GM19043 (cell line): ENCODE measurements at regions not wholly inside any gene's neighbourhood (a gene's known extent, or its start where the extent isn't known, plus 50 kb on each side); places are given as distances from the start of the nearest gene placed in this dataset.
"Not testable (repeated sequence)": the region's sequence is repeated elsewhere in the genome, so short reads cannot be mapped to it uniquely, and the experiment has no call there.

Experiments
- ATAC-seq: cut with Tn5 transposase; IDR thresholded peaks from one replicate; pipeline ENCODE4 v1.9.1; 2021; ENCODE audit warnings: low read depth; ENCODE audit not compliant: unreplicated experiment

DNA sequence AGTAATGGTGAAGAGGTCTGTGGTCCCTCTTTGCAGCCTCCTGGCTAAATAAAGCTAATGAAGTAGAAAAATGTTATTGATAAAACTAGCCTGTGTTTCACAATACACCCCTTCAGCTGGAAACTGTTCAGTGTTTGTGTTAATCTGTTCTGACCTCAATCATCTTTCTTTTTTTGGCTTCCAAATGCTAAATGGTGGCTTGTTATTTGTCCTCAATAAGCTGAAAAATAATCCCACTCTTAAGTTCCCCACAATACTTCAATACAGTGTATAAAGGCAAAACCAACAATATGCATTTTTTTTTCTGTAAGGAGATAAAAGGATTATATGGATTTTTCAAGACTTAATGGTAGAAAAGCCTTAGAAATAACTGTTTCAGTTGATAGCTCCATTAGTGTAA lies 560.5 kb downstream of the TUSC1 start:
- no peak for ATAC-seq

- ATAC-seq, result not testable (repeated sequence)
These were observed 556.5 kb upstream of the IZUMO3 start for GRCh38 chr9:25102204-25102603.

- no peak for ATAC-seq
These were observed 548.8 kb upstream of the IZUMO3 start for GRCh38 chr9:25094518-25094917.

- ATAC-seq, result no peak
These were observed 532.5 kb upstream of the IZUMO3 start for GRCh38 chr9:25078202-25078601.

DNA sequence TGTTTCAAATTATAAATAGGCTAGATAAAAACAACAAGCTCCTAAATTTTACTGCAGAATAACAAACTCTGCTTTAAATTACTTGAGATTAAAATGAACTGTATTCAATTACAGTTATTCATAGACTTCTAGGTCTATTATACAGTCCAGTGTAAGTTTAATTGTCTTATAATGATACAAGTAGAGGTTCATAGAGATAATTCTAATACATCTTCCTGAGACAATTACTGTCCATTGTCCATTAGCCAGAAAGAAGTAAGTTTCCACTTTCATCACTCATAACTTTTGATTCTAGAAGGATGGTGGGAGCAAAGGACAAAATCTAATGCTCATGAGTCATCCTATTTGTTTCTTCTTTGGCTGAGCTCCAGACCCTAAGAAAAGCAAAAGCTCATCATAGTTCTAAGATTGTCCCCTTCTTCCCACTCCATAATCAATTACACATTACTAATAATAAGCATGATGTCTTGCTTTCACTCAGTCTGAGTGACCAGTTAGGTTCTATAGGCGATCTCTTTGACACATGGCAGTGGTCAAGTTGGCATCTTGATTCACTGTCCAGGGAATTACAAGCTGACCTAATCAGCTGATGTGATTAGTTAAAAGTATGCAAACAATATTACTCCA lies 502.5 kb upstream of the IZUMO3 start:
- no peak for ATAC-seq

- ATAC-seq, result not testable (repeated sequence)
These were observed 499.8 kb upstream of the IZUMO3 start for GRCh38 chr9:25045469-25045868.

GRCh38 chr9:25029743-25030142 lies 484.0 kb upstream of the IZUMO3 start:
- ATAC-seq, result no peak

GRCh38 chr9:25025686-25026085 lies 480.0 kb upstream of the IZUMO3 start:
- ATAC-seq, result no peak

DNA sequence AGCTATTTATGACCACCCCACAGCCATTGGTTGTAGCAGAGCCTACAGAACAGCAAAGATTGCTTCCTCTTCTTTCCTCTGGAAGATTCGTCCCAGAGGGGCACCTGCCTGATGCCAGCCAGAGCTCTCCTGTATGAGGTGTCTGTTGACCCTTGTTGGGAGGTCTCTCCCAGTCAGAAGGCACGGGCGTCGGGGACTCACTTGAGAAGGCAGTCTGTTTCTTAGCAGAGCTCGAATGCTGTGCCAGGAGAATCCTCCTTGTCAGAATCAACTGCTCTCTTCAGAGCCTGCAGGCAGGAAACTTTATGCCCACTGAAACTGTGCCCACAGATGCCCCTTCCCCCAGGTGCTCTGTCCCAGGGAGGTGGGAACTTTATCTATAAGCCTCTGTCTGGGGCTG lies 479.5 kb upstream of the IZUMO3 start:
- no peak for ATAC-seq

GRCh38 chr9:25017779-25018178 lies 472.1 kb upstream of the IZUMO3 start:
- no peak for ATAC-seq

DNA sequence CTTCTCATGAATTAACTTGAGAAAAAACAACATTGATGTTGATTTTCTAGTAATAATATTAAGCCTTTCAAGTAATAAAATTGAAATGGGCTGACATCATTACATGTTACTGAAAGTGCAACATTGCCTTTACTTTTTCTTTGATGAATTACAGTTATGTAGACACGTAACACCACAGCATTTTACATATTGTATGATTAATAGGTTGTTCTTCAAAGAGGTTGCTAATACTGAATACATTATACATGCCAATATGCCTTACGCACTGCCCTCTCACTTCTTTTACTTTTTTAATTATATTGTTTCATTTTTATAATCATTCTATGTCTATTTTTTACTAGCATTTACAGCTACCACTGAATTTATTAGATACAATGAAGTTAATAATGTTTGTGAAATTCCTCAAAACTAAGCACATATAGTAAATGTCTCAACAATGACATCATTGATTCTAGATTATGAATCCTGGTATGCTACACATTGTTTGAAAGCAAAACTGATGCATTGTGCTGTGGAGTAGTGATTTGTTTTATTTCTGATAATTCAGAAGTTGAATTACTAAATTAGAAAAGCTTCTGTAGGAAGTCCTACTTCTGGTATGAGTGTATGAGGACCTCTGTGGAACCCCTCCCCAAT lies 464.4 kb upstream of the IZUMO3 start:
- ATAC-seq, result no peak

DNA sequence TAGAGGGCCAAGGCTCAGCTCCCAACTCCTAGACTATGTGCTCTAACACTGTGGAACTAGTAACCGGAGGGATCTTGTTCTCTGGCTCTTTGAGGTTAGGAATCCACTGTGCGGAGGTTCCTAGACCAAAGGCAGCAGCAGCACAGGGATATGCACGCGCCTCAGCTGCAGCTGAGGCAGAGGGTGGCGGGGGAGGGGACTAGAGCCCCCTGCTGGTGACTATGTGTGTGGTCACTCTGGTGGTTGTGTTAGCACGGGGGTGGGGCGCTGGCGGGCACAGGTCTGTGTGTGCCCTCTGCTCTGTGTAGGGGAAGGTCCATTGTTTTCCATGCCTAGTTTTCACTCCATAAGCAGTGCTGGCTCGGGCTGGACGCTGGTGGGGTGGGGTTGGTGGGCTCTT lies 458.0 kb upstream of the IZUMO3 start:
- ATAC-seq, result no peak

GRCh38 chr9:24986331-24986730 lies 440.6 kb upstream of the IZUMO3 start:
- ATAC-seq, result no peak

DNA sequence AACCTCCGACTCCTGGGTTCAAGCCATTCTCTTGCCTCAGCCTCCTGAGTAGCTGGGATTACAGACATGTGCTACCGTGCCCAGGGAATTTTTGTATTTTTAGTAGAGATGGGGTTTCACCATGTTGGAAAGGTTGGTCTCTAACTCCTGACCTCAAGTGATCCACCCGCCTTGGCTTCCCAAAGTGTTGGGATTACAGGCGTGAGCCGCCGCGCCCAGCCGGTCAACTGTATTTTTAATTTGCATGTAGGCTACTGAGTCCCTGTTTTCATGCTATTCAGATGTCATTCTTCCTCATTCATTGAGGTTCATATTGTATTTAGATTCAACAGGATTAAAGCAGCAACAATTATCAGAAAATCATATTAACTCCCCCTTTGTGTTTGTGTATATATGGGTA lies 425.1 kb upstream of the IZUMO3 start:
- ATAC-seq, result not testable (repeated sequence)

DNA sequence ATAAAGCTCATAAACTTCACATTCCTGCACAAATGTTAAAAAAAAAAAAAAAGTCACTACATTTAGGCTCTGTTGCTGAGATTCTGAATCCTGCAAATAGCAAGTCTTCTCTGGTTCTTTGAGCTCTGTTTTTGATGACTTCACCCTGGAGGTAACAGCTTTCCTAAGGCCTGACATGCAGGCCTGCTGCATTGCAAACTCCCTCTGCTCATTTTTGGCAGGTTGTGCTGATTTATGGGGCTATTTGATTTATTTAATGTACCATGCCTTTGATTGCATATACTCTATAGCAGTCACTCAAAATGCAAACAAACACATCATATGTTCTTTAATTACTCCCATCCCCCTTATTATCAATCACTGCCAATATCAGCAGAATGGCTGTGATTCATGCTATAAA lies 416.1 kb upstream of the IZUMO3 start:
- no peak for ATAC-seq

DNA sequence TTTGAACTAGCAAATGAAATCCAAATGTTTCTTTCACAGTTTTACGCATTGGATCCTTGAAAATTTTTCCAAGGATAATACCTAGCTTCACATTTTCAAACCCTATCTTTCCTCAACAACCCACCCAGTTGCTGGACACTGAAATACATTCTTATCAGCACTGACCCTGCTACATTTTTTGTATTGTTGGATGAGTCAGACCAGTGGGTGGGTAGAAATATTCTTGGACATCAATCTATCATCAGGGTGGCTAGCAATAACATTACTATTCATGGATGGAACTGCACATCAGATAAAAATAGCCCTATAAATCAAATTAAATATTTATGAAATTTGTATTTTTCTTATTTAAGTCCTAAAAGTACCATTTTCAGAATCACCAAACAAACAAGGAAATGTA lies 407.4 kb upstream of the IZUMO3 start:
- ATAC-seq, result no peak

DNA sequence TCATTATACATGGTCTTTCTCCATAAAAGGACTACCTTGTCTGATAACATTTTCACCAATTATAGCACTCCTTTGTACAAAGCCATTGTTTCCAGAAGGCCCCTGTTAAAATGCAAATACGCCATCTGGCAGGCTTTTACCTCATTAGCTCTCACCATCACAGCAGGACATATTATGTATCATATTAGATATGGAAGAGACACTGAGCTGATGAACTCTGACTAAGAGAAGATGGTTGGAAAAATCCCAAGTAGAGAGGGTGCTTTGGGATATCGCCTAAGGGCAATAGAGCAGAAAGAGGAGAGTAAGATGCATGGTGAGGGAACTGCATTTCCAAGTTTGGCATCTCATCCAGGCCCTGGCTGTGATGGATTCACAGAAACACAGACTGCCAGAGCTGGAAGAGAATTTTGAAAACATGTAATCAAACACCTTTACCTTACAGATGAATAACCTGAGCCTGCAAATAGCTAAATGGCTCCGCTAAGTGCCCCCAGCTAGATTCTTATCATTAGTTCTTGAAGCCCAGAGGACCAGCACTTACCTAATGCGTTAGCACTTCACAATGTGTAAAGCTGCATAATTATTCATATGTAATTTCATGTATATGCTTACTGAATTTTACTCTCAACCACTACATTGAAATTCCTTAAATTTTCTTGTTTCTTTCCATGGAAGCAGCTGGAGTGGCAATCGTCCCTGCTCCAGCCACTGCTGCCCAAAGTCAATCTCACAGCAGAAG lies 393.6 kb upstream of the IZUMO3 start:
- no peak for ATAC-seq

DNA sequence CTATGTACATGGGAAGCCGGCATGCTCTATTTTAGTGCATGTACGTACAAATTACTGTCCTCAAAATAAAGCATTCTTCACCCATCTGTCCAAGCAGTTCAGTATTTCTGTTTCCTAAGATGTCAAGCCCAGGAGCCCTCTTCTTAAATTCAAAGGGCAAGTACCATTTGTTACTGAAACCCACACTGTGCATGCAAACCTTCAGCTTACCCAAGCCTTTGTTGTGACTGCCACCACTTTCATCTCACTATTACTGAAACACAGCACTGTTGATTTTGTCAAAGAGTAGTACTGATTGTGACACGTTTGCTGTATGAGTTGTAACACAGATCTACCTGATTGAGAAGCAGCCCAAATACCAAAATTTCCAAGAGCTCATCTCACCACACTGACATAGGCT lies 390.4 kb upstream of the IZUMO3 start:
- no peak for ATAC-seq

DNA sequence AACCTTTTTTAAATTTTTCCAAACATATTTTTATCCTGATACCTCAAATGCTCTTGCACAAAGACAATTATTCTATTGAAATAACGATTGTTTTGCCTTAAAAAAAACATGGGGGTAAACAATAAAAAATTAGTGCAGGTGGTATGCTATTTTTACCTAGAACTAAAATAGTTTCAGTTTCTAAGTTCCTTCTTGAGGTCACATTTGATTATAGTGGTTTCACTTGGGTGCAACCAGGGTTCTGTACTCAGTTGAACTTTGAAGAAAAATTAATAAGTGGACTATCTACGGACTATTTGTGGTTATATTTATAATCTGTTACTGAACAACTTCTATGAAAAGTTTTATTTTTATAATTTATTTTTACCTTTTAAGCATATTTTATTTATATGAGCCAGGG lies 387.1 kb upstream of the IZUMO3 start:
- ATAC-seq, result peak; percentile 50

DNA sequence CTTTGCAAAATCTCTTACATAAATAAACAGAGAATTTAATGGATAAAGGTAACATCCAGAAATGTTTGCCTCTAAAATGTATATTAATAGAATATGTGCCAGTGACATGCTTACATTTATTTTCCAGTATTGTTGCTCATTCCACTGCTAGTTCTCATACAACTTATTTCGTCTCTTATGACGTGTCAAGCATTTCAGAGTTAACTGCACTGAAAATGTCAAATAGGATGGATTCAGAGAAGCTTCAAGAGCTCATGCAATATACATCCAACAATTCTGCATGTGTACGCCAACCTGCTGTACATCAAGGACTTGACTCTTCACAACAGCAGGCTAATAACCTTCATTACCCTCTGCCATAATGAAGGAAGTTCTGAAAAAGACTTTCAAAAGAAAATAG lies 386.2 kb upstream of the IZUMO3 start:
- ATAC-seq, result no peak

DNA sequence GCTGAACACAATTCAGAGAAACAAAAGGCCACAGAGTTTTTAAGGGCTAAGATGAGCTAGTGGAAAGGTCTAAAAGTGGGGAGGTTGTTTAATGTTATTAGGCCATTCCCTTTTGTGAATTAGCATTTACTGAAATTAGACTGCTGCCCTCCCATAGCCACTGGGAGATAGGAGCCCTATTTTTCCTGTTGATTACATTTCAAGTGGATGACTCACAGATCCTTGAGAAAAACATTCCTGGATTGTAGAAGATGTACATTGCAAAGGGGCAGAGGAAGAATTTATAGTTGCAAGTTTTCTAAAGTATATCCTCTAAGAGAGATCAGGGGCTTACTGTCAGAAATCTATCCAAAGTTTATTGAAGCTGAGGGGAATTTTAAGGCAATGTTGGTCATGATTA lies 367.1 kb upstream of the IZUMO3 start:
- ATAC-seq, result no peak

- no peak for ATAC-seq
These were observed 355.6 kb upstream of the IZUMO3 start for GRCh38 chr9:24901319-24901718.
